ENCODE measurements at regions not wholly inside any gene's neighbourhood (a gene's known extent, or its start where the extent isn't known, plus 50 kb on each side); places are given as distances from the start of the nearest gene placed in this dataset.
A peak's percentile ranks its signal among the peaks of the same experiment; 100 is the strongest.

DNA sequence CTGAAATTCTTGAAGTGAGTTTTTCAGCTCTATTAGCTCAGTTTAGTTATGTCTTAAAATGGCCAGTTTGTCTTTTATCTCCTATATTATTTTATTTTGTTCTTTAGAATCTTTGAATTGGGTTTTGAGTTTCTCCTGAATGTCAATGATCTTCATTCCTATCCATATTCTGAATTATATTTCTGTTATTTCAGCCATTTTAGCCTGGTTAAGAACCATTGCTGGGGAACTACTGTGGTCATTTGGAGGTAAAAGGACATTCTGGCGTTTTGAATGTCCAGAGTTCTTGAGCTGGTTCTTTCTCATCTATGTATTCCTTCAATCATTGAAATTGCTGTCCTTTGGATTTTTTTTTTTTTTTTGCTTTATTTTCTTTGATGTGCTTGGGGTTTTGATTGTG lies 203.9 kb upstream of the HS3ST4 start:
- no peak overlapping the region for H3K4me3 ChIP-seq (ENCODE audit: low read depth, low read length)
- no peak for DNase-seq (ENCODE audit: low read depth)
- TF ChIP-seq, protein P1, sequence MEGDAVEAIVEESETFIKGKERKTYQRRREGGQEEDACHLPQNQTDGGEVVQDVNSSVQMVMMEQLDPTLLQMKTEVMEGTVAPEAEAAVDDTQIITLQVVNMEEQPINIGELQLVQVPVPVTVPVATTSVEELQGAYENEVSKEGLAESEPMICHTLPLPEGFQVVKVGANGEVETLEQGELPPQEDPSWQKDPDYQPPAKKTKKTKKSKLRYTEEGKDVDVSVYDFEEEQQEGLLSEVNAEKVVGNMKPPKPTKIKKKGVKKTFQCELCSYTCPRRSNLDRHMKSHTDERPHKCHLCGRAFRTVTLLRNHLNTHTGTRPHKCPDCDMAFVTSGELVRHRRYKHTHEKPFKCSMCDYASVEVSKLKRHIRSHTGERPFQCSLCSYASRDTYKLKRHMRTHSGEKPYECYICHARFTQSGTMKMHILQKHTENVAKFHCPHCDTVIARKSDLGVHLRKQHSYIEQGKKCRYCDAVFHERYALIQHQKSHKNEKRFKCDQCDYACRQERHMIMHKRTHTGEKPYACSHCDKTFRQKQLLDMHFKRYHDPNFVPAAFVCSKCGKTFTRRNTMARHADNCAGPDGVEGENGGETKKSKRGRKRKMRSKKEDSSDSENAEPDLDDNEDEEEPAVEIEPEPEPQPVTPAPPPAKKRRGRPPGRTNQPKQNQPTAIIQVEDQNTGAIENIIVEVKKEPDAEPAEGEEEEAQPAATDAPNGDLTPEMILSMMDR (IDR thresholded peaks at IDR 0.05; ENCODE audit: insufficient read depth, low read length), result no peak

DNA sequence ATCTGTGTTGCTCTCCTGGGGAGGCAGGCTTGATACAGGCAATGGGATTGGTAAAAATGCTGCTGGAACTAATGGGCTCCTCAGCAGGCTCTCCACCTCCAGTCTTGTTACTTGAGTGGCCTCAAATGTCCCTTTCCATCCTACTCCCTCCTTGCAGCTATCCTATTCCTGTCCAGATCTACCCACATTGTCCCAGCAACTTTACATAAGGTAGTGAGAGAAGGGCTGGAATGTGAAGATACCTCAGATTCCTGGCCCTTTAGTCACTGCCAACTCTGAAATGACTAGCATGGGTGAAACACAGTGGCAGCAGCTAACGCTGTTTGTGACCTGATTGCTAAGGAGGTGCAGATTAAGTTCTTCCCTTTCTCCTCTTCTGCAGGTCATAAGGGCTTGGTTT lies 210.1 kb upstream of the HS3ST4 start:
- no peak for DNase-seq (ENCODE audit: low read depth)
- TF ChIP-seq, protein P1 (IDR thresholded peaks at IDR 0.05; ENCODE audit: insufficient read depth, low read length), result no peak
- no peak overlapping the region for H3K4me3 ChIP-seq (ENCODE audit: low read depth, low read length)

GRCh38 chr16:25478476-25478875 lies 213.3 kb upstream of the HS3ST4 start:
- TF ChIP-seq, protein P1 (IDR thresholded peaks at IDR 0.05; ENCODE audit: insufficient read depth, low read length), result no peak
- DNase-seq (ENCODE audit: low read depth), result peak; percentile 1
- no peak overlapping the region for H3K4me3 ChIP-seq (ENCODE audit: low read depth, low read length)

GRCh38 chr16:25464058-25464457 lies 206.4 kb upstream of the ZKSCAN2 start:
- DNase-seq (ENCODE audit: low read depth), result no peak
- no peak overlapping the region for H3K4me3 ChIP-seq (ENCODE audit: low read depth, low read length)
- TF ChIP-seq, protein P1 (IDR thresholded peaks at IDR 0.05; ENCODE audit: insufficient read depth, low read length), result no peak

GRCh38 chr16:25449802-25450201 lies 192.2 kb upstream of the ZKSCAN2 start:
- no peak overlapping the region for H3K4me3 ChIP-seq (ENCODE audit: low read depth, low read length)
- TF ChIP-seq, protein P1 (IDR thresholded peaks at IDR 0.05; ENCODE audit: insufficient read depth, low read length), result no peak
- DNase-seq (ENCODE audit: low read depth), result no peak

GRCh38 chr16:25443994-25444393 lies 186.3 kb upstream of the ZKSCAN2 start:
- no peak for DNase-seq (ENCODE audit: low read depth)
- H3K4me3 ChIP-seq (ENCODE audit: low read depth, low read length), result no peak overlapping the region
- TF ChIP-seq, protein P1 (IDR thresholded peaks at IDR 0.05; ENCODE audit: insufficient read depth, low read length), result no peak

DNA sequence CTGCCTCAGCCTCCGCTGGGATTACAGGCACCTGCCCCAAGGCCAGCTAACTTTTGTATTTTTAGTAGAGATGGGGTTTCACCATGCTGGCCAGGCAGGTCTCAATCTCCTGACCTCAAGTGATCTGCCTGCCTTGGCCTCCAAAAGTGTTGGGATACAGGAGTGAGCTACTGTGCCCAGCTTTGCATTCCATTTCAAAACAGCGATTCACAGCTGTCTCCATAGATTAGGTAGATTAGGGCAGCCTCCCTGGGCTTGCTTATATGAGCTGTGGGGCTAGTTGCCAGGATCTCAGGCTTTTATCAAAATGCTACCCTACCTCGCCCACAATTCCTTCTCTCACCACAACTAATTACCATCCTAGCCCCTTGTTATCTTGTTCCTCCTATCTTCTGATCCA lies 176.4 kb upstream of the ZKSCAN2 start:
- TF ChIP-seq, protein P1 (IDR thresholded peaks at IDR 0.05; ENCODE audit: insufficient read depth, low read length), result no peak
- DNase-seq (ENCODE audit: low read depth), result no peak
- no peak overlapping the region for H3K4me3 ChIP-seq (ENCODE audit: low read depth, low read length)

Measured in fibroblast of the aortic adventitia (primary cell).